ENCODE measurements at regions not wholly inside any gene's neighbourhood (a gene's known extent, or its start where the extent isn't known, plus 50 kb on each side); places are given as distances from the start of the nearest gene placed in this dataset.
"Not testable (repeated sequence)": the region's sequence is repeated elsewhere in the genome, so short reads cannot be mapped to it uniquely, and the experiment has no call there.

GRCh38 chr6:131430531-131430930 lies 142.5 kb upstream of the ARG1 start:
- DNase-seq, result no peak

GRCh38 chr6:131431718-131432117 lies 141.3 kb upstream of the ARG1 start:
- DNase-seq, result no peak

GRCh38 chr6:131433927-131434326 lies 139.1 kb upstream of the ARG1 start:
- no peak for DNase-seq

- no peak for DNase-seq
These were observed 136.7 kb upstream of the ARG1 start for GRCh38 chr6:131436358-131436757.

- no peak for DNase-seq
These were observed 130.0 kb upstream of the ARG1 start for GRCh38 chr6:131443014-131443413.

- DNase-seq, result no peak
These were observed 129.5 kb upstream of the ARG1 start for GRCh38 chr6:131443514-131443913.

GRCh38 chr6:131445356-131445755 lies 127.7 kb upstream of the ARG1 start:
- DNase-seq, result not testable (repeated sequence)

- no peak for DNase-seq
These were observed 122.2 kb upstream of the ARG1 start for GRCh38 chr6:131450861-131451260.

- DNase-seq, result no peak
These were observed 121.5 kb upstream of the ARG1 start for GRCh38 chr6:131451321-131452144.

- no peak for DNase-seq
These were observed 119.2 kb upstream of the ARG1 start for GRCh38 chr6:131453803-131454202.

GRCh38 chr6:131456565-131456964 lies 116.5 kb upstream of the ARG1 start:
- DNase-seq, result no peak

- DNase-seq, result no peak
These were observed 114.0 kb upstream of the ARG1 start for GRCh38 chr6:131459005-131459404.

- DNase-seq, result peak; percentile 31
These were observed 112.4 kb upstream of the ARG1 start for GRCh38 chr6:131460614-131461000.

GRCh38 chr6:131469130-131469529 lies 103.9 kb upstream of the ARG1 start:
- no peak for DNase-seq

- no peak for DNase-seq
These were observed 102.5 kb upstream of the ARG1 start for GRCh38 chr6:131470534-131470933.

- no peak for DNase-seq
These were observed 101.7 kb upstream of the ARG1 start for GRCh38 chr6:131471331-131471730.

GRCh38 chr6:131473303-131473702 lies 99.7 kb upstream of the ARG1 start:
- DNase-seq, result not testable (repeated sequence)

GRCh38 chr6:131476362-131476761 lies 96.7 kb upstream of the ARG1 start:
- DNase-seq, result no peak

GRCh38 chr6:131478740-131479211 lies 94.2 kb upstream of the ARG1 start:
- not testable (repeated sequence) for DNase-seq

GRCh38 chr6:131486608-131487007 lies 86.4 kb upstream of the ARG1 start:
- no peak for DNase-seq

- DNase-seq, result no peak
These were observed 84.2 kb upstream of the ARG1 start for GRCh38 chr6:131488780-131489179.

- no peak for DNase-seq
These were observed 82.6 kb upstream of the ARG1 start for GRCh38 chr6:131490441-131490840.

GRCh38 chr6:131492932-131493573 lies 80.0 kb upstream of the ARG1 start:
- DNase-seq, result no peak
